Esophagus squamous epithelium (tissue), 5 donors: ENCODE measurements at regions not wholly inside any gene's neighbourhood (a gene's known extent, or its start where the extent isn't known, plus 50 kb on each side); places are given as distances from the start of the nearest gene placed in this dataset.

Experiments
- DNase-seq: peaks from one replicate; lab custom pipeline; 2025; lab: John Stamatoyannopoulos, UW
- H3K27ac ChIP-seq, 4 donors: fragments of 200-600 bp; sonication (generic); one replicate each; pipeline ENCODE4 v1.5.1; 2016 to 2019; ENCODE audit warnings: mild to moderate bottlenecking in 1 of 4
- H3K27me3 ChIP-seq, 4 donors: fragments of 200-600 bp; sonication (generic); 1 replicate in 3 of 4; 2 replicates in 1 of 4; pipeline versions ENCODE4 v1.5.1 to v1.6.0; 2017 to 2021; ENCODE audit warnings: antibody characterized with exemption in 1 of 4
- H3K36me3 ChIP-seq, 3 donors: fragments of 200-600 bp; sonication (generic); one replicate each; pipeline ENCODE4 v1.5.1; 2016 to 2019
- H3K4me1 ChIP-seq, 3 donors: fragments of 200-600 bp; sonication (generic); one replicate each; pipeline ENCODE4 v1.5.1; 2017 to 2019
- H3K4me3 ChIP-seq, 4 donors: fragments of 200-600 bp; sonication (generic); 1 replicate in 3 of 4; 2 replicates in 1 of 4; pipeline ENCODE4 v1.5.1; 2016 to 2019; ENCODE audit warnings: mild to moderate bottlenecking in 2 of 4, moderate library complexity in 1 of 4
- H3K9me3 ChIP-seq, 3 donors: fragments of 200-600 bp; sonication (generic); one replicate each; pipeline ENCODE4 v1.5.1; 2016 to 2019
- POLR2A ChIP-seq, 4 donors: fragments of 450-650 bp; IDR thresholded peaks; one replicate each; pipeline ENCODE4 v1.6.1; 2017; ENCODE audit warnings: antibody characterized with exemption in 4 of 4, mild to moderate bottlenecking in 4 of 4, moderate library complexity in 3 of 4
- WGBS, 2 donors: methylation state at CpG; one replicate each; pipeline ENCODE4 v1.1.5; 2018; 5-methylcytosine and 5-hydroxymethylcytosine counted together
- intact Hi-C: fragments of 100-400 bp; cut with DNase I; formaldehyde crosslinking; loops from one replicate; pipeline ENCODE4 v1.15.0; 2022
- TF ChIP-seq, protein P1 (sequence below), 6 experiments: fragments of 450-650 bp in 4 of 6; fragments of 200-600 bp in 2 of 6; sonication (generic) in 2 of 6; IDR thresholded peaks; one replicate each; pipeline ENCODE4 v1.5.1; 2016 to 2019; ENCODE audit warnings: antibody characterized with exemption in 6 of 6, mild to moderate bottlenecking in 4 of 6, moderate library complexity in 4 of 6
- donor health status: DM: yes; HTN: yes; CAD: no.

DNA sequence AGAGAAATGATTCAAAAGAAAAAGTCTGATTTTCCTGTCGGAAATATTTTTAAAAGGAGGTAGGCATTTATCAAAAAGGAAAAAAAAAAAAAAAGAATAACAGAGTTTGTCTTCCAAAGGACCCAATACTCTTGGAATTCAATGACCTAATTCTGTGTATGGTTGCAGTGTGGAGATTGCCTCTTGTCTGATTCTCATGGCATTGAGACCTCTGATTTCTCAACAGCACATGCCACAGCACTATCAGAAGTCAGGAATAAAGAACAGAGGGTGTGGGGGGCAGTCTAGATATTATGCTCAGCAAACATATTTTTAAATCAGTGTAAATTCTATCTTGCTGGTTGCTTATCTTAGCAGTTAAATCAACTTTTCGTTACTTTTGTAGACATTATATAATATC lies 81.3 kb upstream of the SOX9 start:
- Histone ChIP-seq H3K27ac (no peak overlapping the region), H3K36me3 (no peaks in the 10 kb centered on the region), H3K4me3 (no peak overlapping the region), H3K9me3 (no peaks in the 10 kb centered on the region), H3K4me1 (no peaks in the 10 kb centered on the region), H3K27me3 (no peaks in the 10 kb centered on the region)
- intact Hi-C loops = no loop called here
- 76 to 78% methylated on average over 2 of the region's 2 CpGs for WGBS, 2 donors
- DNase-seq = no peak
- TF ChIP-seq, protein P1, sequence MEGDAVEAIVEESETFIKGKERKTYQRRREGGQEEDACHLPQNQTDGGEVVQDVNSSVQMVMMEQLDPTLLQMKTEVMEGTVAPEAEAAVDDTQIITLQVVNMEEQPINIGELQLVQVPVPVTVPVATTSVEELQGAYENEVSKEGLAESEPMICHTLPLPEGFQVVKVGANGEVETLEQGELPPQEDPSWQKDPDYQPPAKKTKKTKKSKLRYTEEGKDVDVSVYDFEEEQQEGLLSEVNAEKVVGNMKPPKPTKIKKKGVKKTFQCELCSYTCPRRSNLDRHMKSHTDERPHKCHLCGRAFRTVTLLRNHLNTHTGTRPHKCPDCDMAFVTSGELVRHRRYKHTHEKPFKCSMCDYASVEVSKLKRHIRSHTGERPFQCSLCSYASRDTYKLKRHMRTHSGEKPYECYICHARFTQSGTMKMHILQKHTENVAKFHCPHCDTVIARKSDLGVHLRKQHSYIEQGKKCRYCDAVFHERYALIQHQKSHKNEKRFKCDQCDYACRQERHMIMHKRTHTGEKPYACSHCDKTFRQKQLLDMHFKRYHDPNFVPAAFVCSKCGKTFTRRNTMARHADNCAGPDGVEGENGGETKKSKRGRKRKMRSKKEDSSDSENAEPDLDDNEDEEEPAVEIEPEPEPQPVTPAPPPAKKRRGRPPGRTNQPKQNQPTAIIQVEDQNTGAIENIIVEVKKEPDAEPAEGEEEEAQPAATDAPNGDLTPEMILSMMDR (IDR thresholded peaks at IDR 0.05) = no peak
- TF ChIP-seq POLR2A (IDR thresholded peaks at IDR 0.05) = no peak

DNA sequence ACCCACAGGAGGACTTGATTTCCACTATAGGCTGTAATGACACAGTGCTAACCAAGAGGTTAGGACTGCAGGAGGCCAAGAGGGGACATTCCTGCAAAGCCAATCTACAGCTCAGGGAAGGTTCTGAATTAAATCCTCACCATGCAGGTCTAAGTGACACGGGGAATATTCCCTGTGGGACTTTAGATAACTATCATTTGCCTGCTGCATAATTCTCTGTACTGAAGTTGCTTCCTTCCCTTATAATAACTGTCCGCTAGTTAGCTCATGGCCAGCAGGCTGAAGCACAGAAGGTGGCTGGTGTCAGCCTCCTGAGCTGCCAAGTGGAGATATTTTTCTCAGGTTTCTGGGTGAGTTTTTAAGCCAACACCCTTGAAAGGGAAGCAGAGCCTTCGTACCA lies 74.6 kb upstream of the SOX9 start:
- DNase-seq = no peak
- no peak overlapping the region for H3K4me3 ChIP-seq
- 20 to 69% methylated on average over 1 to 2 of the region's 3 CpGs for WGBS, 2 donors
- H3K36me3 ChIP-seq = no peaks in the 10 kb centered on the region
- no peak overlapping the region for H3K27ac ChIP-seq
- TF ChIP-seq, protein P1 (IDR thresholded peaks at IDR 0.05) = no peak
- TF ChIP-seq POLR2A (IDR thresholded peaks at IDR 0.05) = no peak
- intact Hi-C loops = no loop called here
- H3K9me3 ChIP-seq = no peaks in the 10 kb centered on the region
- no peaks in the 10 kb centered on the region for H3K4me1 ChIP-seq
- H3K27me3 ChIP-seq = peaks cover 0 to 9% (median 0%) of the 10 kb centered on the region in 4 donors

DNA sequence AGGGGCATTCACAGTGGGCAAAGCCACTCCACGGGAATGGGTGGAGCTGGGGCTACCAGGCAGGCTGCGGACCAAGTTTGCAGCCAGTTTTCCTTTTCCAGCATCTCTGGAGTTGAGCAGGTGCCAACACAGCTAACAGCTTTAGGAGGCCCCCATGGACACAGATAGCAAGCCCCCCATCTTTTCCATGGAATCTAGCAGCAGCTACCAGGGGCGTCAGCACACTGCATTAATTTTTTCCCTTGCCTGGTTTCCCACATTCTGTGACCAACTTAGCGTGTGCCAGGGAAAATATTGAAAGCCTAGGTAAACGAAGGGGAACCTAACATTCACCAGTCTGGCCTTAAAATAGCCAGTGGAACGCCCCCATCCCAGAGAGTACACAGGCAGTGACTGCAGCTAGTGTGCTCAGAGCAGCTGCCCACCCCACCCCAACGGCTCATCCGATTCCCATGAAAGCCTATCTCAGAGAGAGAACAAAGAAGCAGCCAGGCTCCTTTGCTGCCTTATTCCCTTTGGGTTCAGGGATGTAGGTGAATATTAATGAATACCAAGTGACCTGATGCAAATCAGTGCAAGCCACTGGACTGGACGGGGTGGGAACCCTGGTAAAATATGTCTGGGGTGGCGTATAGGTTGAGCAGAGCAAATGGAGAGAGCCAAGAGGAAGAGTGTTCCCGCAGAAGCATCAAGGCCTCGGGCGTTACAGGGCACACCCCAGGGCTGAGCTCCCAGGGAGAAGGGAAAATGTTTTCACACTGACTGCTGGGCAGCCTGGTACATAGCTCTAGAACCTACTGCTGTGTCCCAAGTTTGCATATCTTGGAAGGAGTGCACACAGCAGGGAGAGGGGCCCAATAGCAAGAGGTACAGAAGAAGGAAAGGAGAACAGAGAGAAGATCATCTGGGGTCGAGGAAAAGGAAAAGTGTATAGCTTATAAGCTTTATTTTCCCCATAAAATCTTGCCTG lies 73.9 kb upstream of the SOX9 start:
- H3K4me3 ChIP-seq = no peak overlapping the region
- no peaks in the 10 kb centered on the region for H3K9me3 ChIP-seq
- H3K36me3 ChIP-seq = no peaks in the 10 kb centered on the region
- 65 to 70% methylated on average over 3 to 8 of the region's 14 CpGs for WGBS, 2 donors
- no peak overlapping the region for H3K27ac ChIP-seq
- peaks cover 0 to 17% (median 0%) of the 10 kb centered on the region in 4 donors for H3K27me3 ChIP-seq
- intact Hi-C loops = no loop called here
- no peak for TF ChIP-seq POLR2A (IDR thresholded peaks at IDR 0.05)
- TF ChIP-seq, protein P1 (IDR thresholded peaks at IDR 0.05) = no peak
- no peak for DNase-seq
- H3K4me1 ChIP-seq = no peaks in the 10 kb centered on the region

DNA sequence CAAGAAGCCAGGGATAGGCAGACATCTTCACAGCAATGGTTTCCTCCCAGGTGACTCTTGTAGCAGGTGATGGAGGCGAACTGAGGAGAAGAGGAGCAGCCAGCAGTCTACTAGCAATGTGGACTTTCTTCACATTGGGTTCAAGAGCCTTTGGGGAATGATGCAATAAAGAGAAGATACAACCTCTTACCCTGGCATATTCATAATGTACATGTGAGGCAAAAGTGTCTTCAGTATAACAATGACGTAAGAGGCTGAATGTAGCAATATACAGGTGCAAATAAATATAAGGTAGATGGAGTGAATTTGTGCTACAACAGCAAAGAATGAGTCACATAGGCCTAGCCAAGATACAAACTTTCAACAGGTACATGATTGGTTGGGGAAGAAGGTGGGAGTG lies 70.9 kb upstream of the SOX9 start:
- H3K4me3 ChIP-seq = no peak overlapping the region
- no peak overlapping the region for H3K27ac ChIP-seq
- peaks cover 0 to 25% (median 0%) of the 10 kb centered on the region in 4 donors for H3K27me3 ChIP-seq
- WGBS, 2 donors = 82 to 90% methylated on average over 2 of the region's 2 CpGs
- no peaks in the 10 kb centered on the region for H3K4me1 ChIP-seq
- TF ChIP-seq, protein P1 (IDR thresholded peaks at IDR 0.05) = no peak
- no peak for TF ChIP-seq POLR2A (IDR thresholded peaks at IDR 0.05)
- intact Hi-C loops = no loop called here
- no peak for DNase-seq
- H3K36me3 ChIP-seq = no peaks in the 10 kb centered on the region
- H3K9me3 ChIP-seq = no peaks in the 10 kb centered on the region

DNA sequence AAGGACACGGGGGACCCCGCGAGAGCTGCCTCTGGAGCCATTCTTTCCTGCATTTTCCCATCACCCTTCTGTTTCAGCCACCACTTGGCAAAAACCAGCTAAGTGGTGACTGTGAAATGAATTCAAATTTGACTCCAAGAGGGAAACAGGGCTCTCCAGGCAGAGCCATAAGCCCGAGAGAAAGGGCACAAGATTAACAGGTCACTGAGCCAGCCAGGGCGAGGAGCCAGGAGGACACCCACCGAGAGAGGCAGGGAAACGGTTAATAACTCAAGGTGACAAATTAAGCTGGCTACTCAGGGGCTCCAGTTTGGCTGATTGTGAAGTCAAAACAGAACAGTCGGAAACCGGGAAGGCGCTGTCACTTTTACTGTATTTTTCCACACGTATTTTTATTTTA lies 67.8 kb upstream of the SOX9 start:
- H3K9me3 ChIP-seq = no peaks in the 10 kb centered on the region
- no peak for TF ChIP-seq POLR2A (IDR thresholded peaks at IDR 0.05)
- TF ChIP-seq, protein P1 (IDR thresholded peaks at IDR 0.05) = no peak
- 38 to 40% methylated on average over 11 of the region's 11 CpGs for WGBS, 2 donors
- peaks cover 0 to 25% (median 0%) of the 10 kb centered on the region in 4 donors for H3K27me3 ChIP-seq
- H3K27ac ChIP-seq = no peak overlapping the region
- DNase-seq = no peak
- no peaks in the 10 kb centered on the region for H3K36me3 ChIP-seq
- intact Hi-C loops = no loop called here
- no peaks in the 10 kb centered on the region for H3K4me1 ChIP-seq
- H3K4me3 ChIP-seq = no peak overlapping the region
